Neural cell (in vitro differentiated cells): ENCODE measurements at regions not wholly inside any gene's neighbourhood (a gene's known extent, or its start where the extent isn't known, plus 50 kb on each side); places are given as distances from the start of the nearest gene placed in this dataset.

Source experiments
- H2AFZ ChIP-seq: fragments of 200-600, 300-800 bp; sonication (generic), shearing (Covaris generic); 2 replicates; pipeline ENCODE4 v1.6.0; 2014; ENCODE audit warnings: low read depth, mild to moderate bottlenecking, antibody characterized with exemption, low read length, moderate library complexity
- H3F3A ChIP-seq: fragments of 200-600 bp; shearing (Covaris generic); 2 replicates; pipeline ENCODE4 v1.6.1; 2016; ENCODE audit warnings: mild to moderate bottlenecking, moderate library complexity, mixed read lengths, antibody characterized with exemption, low read length; ENCODE audit not compliant: insufficient read depth, poor library complexity, severe bottlenecking
- H3K27ac ChIP-seq: fragments of 200-600, 300-800 bp; sonication (generic), shearing (Covaris generic); 2 replicates; pipeline ENCODE4 v1.5.1; 2014; ENCODE audit warnings: mild to moderate bottlenecking, low read length, moderate library complexity
- H3K27me3 ChIP-seq: fragments of 300-800, 200-600 bp; sonication (generic), shearing (Covaris generic); 2 replicates; pipeline ENCODE4 v1.6.0; 2014; ENCODE audit warnings: mild to moderate bottlenecking, low read depth, low read length, moderate library complexity; ENCODE audit not compliant: insufficient read depth
- H3K36me3 ChIP-seq: fragments of 300-800, 200-600 bp; sonication (generic), shearing (Covaris generic); 2 replicates; pipeline ENCODE4 v1.5.1; 2014; ENCODE audit warnings: mild to moderate bottlenecking, antibody characterized with exemption, low read length, moderate library complexity; ENCODE audit not compliant: insufficient read depth
- H3K4me2 ChIP-seq: fragments of 300-800, 200-600 bp; sonication (generic), shearing (Covaris generic); 2 replicates; pipeline ENCODE4 v1.6.0; 2014; ENCODE audit warnings: mild to moderate bottlenecking, low read length
- H3K4me3 ChIP-seq: fragments of 300-800, 200-600 bp; sonication (generic), shearing (Covaris generic); 2 replicates; pipeline ENCODE4 v1.5.1; 2014; ENCODE audit warnings: mild to moderate bottlenecking, low read length, moderate library complexity
- H3K79me2 ChIP-seq: fragments of 200-600 bp; shearing (Covaris generic); replicated peaks from 2 replicates; pipeline ENCODE4 v1.6.0; 2014; ENCODE audit warnings: mild to moderate bottlenecking, low read length, moderate library complexity; ENCODE audit not compliant: insufficient read depth
- H3K9ac ChIP-seq: fragments of 300-800, 200-600 bp; sonication (generic), shearing (Covaris generic); 2 replicates; pipeline ENCODE4 v1.6.1; 2016; ENCODE audit warnings: mild to moderate bottlenecking, low read length, mixed read lengths
- H3K9me2 ChIP-seq: fragments of 200-600 bp; shearing (Covaris generic); 2 replicates; pipeline ENCODE4 v1.6.1; 2016; ENCODE audit warnings: mild to moderate bottlenecking, low read length, mixed read lengths; ENCODE audit not compliant: insufficient read depth
- H3K9me3 ChIP-seq: fragments of 200-600, 300-800 bp; sonication (generic), shearing (Covaris generic); 2 replicates; pipeline ENCODE4 v1.6.1; 2016; ENCODE audit warnings: mild to moderate bottlenecking, mixed run types, low read length, moderate library complexity, mixed read lengths
- H4K20me1 ChIP-seq: fragments of 200-600 bp; shearing (Covaris generic); 2 replicates; pipeline ENCODE4 v1.6.1; 2016; ENCODE audit warnings: mild to moderate bottlenecking, mixed run types; ENCODE audit not compliant: insufficient read depth
- CTCF ChIP-seq: fragments of 450-650 bp; IDR thresholded peaks from 2 replicates; pipeline ENCODE4 v1.5.1; 2014; ENCODE audit warnings: antibody characterized with exemption, mild to moderate bottlenecking, moderate library complexity; ENCODE audit not compliant: poor library complexity, severe bottlenecking
- EP300 ChIP-seq: fragments of 450-650 bp; conservative IDR thresholded peaks from 2 replicates; pipeline ENCODE4 v1.6.1; 2014; ENCODE audit warnings: antibody characterized with exemption, mild to moderate bottlenecking, moderate library complexity; ENCODE audit not compliant: poor library complexity, severe bottlenecking
- EZH2 ChIP-seq: fragments of 200-600, 300-800 bp; shearing (Covaris generic), sonication (generic); IDR thresholded peaks from 2 replicates; pipeline ENCODE4 v1.6.1; 2014; ENCODE audit warnings: antibody characterized with exemption, low read length, borderline replicate concordance, mild to moderate bottlenecking; ENCODE audit not compliant: insufficient read depth, poor library complexity, severe bottlenecking
- MXI1 ChIP-seq: fragments of 450-650 bp; conservative IDR thresholded peaks from 2 replicates; pipeline ENCODE4 v1.6.1; 2014; ENCODE audit warnings: antibody characterized with exemption, mild to moderate bottlenecking; ENCODE audit not compliant: poor library complexity, severe bottlenecking
- POLR2AphosphoS5 ChIP-seq: IDR thresholded peaks from 2 replicates; pipeline ENCODE4 v1.6.1; 2012
- RAD21 ChIP-seq: fragments of 450-650 bp; conservative IDR thresholded peaks from 2 replicates; pipeline ENCODE4 v1.6.1; 2014; ENCODE audit warnings: antibody characterized with exemption, mild to moderate bottlenecking, moderate library complexity
- SMC3 ChIP-seq: fragments of 450-650 bp; conservative IDR thresholded peaks from 2 replicates; pipeline ENCODE4 v1.6.1; 2014; ENCODE audit warnings: antibody characterized with exemption, mild to moderate bottlenecking, moderate library complexity; ENCODE audit not compliant: poor library complexity
- TAF1 ChIP-seq: IDR thresholded peaks from 2 replicates; pipeline ENCODE4 v1.6.1; 2012; ENCODE audit warnings: low read depth
- TF ChIP-seq, protein P1 (sequence below): IDR thresholded peaks from 2 replicates; pipeline ENCODE4 v1.6.1; 2012; ENCODE audit warnings: borderline replicate concordance

DNA sequence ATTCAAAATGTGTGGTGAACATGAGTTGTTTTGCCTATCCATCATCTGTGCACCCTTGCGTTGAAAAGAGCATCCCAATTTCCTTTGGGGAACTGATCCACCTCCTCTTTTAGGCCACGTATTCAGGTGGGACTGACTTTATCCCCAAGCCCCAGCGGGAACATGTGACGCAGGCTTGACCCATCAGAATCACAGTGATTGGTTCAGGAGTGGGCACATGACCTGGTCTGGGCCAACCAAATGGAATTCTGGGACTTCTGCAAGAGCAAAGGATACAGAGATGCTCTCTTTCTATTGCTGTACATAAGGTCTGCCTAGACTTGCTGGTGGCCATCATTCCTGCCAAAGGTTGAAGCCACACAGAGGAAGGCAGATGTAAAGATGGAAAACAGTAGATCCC lies 158.9 kb downstream of the IRX5 start:
- Histone ChIP-seq H3K4me2 (no peak overlapping the region), H3F3A (no peaks in the 10 kb centered on the region), H3K9ac (no peak overlapping the region), H3K27me3 (no peaks in the 10 kb centered on the region), H2AFZ (no peak overlapping the region), H3K9me2 (no peaks in the 10 kb centered on the region), H3K36me3 (no peaks in the 10 kb centered on the region), H3K27ac (no peak overlapping the region), H3K4me3 (no peak overlapping the region), H3K9me3 (no peaks in the 10 kb centered on the region), H4K20me1 (no peaks in the 10 kb centered on the region), H3K79me2 (no peaks in the 10 kb centered on the region)
- TF ChIP-seq POLR2AphosphoS5 (no peak), CTCF (no peak), TAF1 (no peak), SMC3 (no peak), EP300 (no peak), RAD21 (no peak), EZH2 (no peak), MXI1 (no peak)
- TF ChIP-seq, protein P1, sequence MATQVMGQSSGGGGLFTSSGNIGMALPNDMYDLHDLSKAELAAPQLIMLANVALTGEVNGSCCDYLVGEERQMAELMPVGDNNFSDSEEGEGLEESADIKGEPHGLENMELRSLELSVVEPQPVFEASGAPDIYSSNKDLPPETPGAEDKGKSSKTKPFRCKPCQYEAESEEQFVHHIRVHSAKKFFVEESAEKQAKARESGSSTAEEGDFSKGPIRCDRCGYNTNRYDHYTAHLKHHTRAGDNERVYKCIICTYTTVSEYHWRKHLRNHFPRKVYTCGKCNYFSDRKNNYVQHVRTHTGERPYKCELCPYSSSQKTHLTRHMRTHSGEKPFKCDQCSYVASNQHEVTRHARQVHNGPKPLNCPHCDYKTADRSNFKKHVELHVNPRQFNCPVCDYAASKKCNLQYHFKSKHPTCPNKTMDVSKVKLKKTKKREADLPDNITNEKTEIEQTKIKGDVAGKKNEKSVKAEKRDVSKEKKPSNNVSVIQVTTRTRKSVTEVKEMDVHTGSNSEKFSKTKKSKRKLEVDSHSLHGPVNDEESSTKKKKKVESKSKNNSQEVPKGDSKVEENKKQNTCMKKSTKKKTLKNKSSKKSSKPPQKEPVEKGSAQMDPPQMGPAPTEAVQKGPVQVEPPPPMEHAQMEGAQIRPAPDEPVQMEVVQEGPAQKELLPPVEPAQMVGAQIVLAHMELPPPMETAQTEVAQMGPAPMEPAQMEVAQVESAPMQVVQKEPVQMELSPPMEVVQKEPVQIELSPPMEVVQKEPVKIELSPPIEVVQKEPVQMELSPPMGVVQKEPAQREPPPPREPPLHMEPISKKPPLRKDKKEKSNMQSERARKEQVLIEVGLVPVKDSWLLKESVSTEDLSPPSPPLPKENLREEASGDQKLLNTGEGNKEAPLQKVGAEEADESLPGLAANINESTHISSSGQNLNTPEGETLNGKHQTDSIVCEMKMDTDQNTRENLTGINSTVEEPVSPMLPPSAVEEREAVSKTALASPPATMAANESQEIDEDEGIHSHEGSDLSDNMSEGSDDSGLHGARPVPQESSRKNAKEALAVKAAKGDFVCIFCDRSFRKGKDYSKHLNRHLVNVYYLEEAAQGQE = no peak

DNA sequence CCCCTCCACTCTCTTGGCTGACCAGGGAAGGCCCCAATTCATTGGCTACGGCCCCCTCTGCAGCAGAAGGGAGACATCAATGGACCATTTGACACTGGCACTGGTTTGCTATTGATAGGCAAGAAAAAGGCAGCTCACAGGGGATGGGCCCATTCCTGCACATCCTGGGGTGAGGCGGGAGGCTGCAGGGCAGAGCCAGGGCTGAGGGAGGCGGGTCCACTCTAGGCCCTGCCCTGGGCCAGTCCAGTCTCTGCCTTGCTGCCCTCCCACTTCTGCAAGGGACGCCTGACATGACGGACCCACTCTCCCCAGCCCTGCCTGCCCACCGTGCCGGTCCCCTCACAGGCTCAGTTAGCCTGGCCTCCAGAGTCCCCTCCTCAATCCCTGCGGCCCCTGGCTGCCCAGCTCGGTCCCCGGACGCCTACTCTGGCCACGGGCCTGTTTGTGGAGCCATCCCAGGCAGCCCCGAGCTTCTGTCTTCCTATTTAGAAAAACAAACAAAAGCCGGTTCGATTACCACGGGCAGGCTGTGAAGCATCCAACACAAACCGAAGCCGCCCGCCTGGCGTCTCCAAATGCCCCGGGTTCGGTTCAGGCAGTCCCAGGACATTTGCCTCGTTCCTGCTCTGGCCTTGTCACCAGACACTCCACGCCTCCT lies 160.7 kb downstream of the IRX5 start:
- no peak for TF ChIP-seq RAD21
- Histone ChIP-seq H3K4me2 (no peak overlapping the region), H2AFZ (no peak overlapping the region), H4K20me1 (no peaks in the 10 kb centered on the region), H3K27me3 (no peaks in the 10 kb centered on the region), H3K9ac (no peak overlapping the region), H3K9me2 (no peaks in the 10 kb centered on the region), H3F3A (no peaks in the 10 kb centered on the region), H3K79me2 (no peaks in the 10 kb centered on the region), H3K9me3 (no peaks in the 10 kb centered on the region), H3K27ac (no peak overlapping the region), H3K36me3 (no peaks in the 10 kb centered on the region), H3K4me3 (no peak overlapping the region)

DNA sequence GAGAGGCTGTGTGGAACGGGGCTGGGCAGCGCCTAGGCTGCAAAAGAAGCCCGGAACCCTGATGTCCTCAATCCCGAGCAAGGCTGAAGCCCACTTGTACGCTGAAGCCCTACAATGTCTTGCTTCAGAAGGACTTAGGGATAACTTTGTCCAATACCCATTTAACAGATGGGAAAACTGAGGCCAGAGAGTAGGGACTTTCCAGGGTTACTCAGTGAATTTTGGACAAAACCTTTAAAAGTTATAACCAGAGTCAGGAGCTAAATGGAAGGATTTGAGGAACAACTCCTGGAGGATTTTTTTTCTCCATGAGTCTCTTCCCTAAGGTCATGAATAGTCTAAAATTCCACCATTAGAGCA lies 161.2 kb downstream of the IRX5 start:
- Histone ChIP-seq H3K9ac (no peak overlapping the region), H3K9me3 (no peaks in the 10 kb centered on the region), H3K9me2 (no peaks in the 10 kb centered on the region), H4K20me1 (no peaks in the 10 kb centered on the region), H3K36me3 (no peaks in the 10 kb centered on the region), H3K27ac (no peak overlapping the region), H3K4me3 (no peak overlapping the region), H3K79me2 (no peaks in the 10 kb centered on the region), H3K27me3 (no peaks in the 10 kb centered on the region), H3F3A (no peaks in the 10 kb centered on the region), H3K4me2 (no peak overlapping the region), H2AFZ (no peak overlapping the region)
- TF ChIP-seq MXI1 (no peak), CTCF (no peak), SMC3 (no peak), POLR2AphosphoS5 (no peak), TAF1 (no peak), EP300 (no peak), EZH2 (no peak), RAD21 (no peak)
- TF ChIP-seq, protein P1 = no peak
